Natural killer cell treated with Interleukin-12 subunit alpha and Interleukin-12 subunit beta and Interleukin-15 and Interleukin-18, amount 100 ng/mL, for 72 hours (primary cell): ENCODE measurements at regions not wholly inside any gene's neighbourhood (a gene's known extent, or its start where the extent isn't known, plus 50 kb on each side); places are given as distances from the start of the nearest gene placed in this dataset.
"Not testable (repeated sequence)": the region's sequence is repeated elsewhere in the genome, so short reads cannot be mapped to it uniquely, and the experiment has no call there.

Experiments
- ATAC-seq, 2 donors: fragments of 150-1000 bp; cut with Tn5 transposase in 1 of 2; sonication (Bioruptor Pico), chemical (Tn5 transposase) in 1 of 2; 2 replicates each; pipeline ENCODE4 v1.10.0; 2021
- DNase-seq: peaks from one replicate; pipeline ENCODE4 v3.0.0; 2022; ENCODE audit warnings: low spot score
- H3K27ac Mint-ChIP-seq, 2 donors: 1 replicate in 1 of 2; 2 replicates in 1 of 2; pipeline ENCODE4 v1.8.0; 2022; ENCODE audit warnings: mixed read lengths in 2 of 2, mild to moderate bottlenecking in 1 of 2, moderate library complexity in 1 of 2
- H3K27me3 Mint-ChIP-seq, 2 donors: 1 replicate in 1 of 2; 2 replicates in 1 of 2; pipeline ENCODE4 v1.8.0; 2022; ENCODE audit warnings: mixed read lengths in 2 of 2
- H3K36me3 Mint-ChIP-seq: one replicate; pipeline ENCODE4 v1.8.0; 2022; ENCODE audit warnings: mixed read lengths
- H3K4me1 Mint-ChIP-seq, 2 donors: 1 replicate in 1 of 2; 2 replicates in 1 of 2; pipeline ENCODE4 v1.8.0; 2022; ENCODE audit warnings: low read depth in 2 of 2, mixed read lengths in 2 of 2, mild to moderate bottlenecking in 1 of 2
- H3K4me3 Mint-ChIP-seq: one replicate; pipeline ENCODE4 v1.8.0; 2022; ENCODE audit warnings: mixed read lengths
- H3K9me3 Mint-ChIP-seq: 2 replicates; pipeline ENCODE4 v1.8.0; 2022; ENCODE audit warnings: mixed read lengths

- no peaks in the 10 kb centered on the region for H3K9me3 Mint-ChIP-seq
- H3K27ac Mint-ChIP-seq: no peak overlapping the region
- no peaks in the 10 kb centered on the region for H3K36me3 Mint-ChIP-seq
- DNase-seq (no peak), ATAC-seq (no peak)
- H3K4me1 Mint-ChIP-seq: no peaks in the 10 kb centered on the region
- peaks cover 0 to 8% of the 10 kb centered on the region in 2 donors for H3K27me3 Mint-ChIP-seq
- no peak overlapping the region for H3K4me3 Mint-ChIP-seq
Observed at GRCh38 chr6:11961923-11962322, 50.2 kb upstream of the HIVEP1 start.

DNA sequence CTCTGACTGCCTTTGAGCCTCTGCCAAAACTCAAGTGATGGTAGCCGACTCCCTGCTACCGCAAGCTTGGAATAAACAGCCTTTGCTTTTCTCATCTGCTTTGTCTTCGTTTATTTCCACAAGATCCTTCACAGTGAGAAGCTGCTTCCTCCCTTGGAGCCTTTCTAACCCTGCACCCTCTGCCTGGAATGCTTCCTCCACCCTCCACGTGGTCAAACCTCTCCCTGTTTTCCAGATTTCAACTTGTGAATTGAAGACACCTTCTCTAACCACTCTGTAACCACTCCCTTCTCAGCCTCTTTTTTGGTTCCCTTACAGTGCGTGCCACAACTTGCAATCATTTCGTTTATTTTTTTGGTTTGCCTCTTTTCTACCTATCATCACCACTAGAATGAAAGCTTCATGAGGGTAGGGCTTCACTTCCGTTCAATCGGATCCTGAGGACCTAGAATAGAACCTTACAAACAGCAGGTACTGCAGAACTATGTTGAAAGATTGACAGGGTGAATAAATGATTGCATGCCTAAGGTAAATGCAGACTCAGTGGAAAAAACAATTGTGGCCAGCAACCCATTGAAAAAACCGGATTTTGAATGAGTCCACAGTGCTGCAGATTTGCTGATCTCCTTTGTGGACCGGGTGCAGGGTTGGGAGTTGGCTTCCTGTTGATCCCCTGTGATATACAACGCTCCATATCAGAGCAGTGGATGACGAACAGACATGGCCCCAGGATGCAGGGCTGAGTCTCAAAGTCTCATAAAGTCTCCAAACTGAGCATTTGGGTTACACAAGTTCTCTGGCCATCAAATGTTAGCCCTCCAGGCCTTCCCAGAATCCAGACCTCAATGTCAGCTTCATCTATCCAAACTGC lies 51.0 kb upstream of the HIVEP1 start:
- Mint-ChIP-seq H3K27me3 (peaks cover 0 to 8% of the 10 kb centered on the region in 2 donors), H3K4me3 (no peak overlapping the region), H3K27ac (no peak overlapping the region), H3K9me3 (no peaks in the 10 kb centered on the region), H3K36me3 (no peaks in the 10 kb centered on the region), H3K4me1 (no peaks in the 10 kb centered on the region)
- ATAC-seq (no peak), DNase-seq (no peak)

DNA sequence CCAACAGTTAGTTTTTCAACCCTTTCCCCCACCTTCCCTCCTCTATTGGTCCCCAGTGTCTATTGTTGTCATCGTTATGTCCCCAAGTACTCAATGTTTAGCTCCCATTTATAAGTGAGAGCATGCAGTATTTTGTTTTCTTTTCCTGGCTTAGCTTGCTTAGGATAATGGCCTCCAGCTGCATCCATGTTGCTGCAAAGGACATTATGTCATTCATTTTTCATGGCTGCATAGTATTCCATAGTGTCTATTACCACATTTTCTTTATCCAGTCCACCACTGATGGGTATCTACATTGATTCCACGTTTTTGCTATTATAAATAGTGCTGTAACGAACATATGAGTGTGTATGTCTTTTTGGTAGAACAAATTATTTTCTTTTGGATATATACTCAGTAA lies 55.3 kb upstream of the HIVEP1 start:
- Mint-ChIP-seq H3K9me3 (no peaks in the 10 kb centered on the region), H3K27ac (no peak overlapping the region), H3K36me3 (no peaks in the 10 kb centered on the region), H3K4me1 (no peaks in the 10 kb centered on the region), H3K4me3 (no peak overlapping the region), H3K27me3 (peaks cover 0 to 10% of the 10 kb centered on the region in 2 donors)
- ATAC-seq (no peak), DNase-seq (no peak)

DNA sequence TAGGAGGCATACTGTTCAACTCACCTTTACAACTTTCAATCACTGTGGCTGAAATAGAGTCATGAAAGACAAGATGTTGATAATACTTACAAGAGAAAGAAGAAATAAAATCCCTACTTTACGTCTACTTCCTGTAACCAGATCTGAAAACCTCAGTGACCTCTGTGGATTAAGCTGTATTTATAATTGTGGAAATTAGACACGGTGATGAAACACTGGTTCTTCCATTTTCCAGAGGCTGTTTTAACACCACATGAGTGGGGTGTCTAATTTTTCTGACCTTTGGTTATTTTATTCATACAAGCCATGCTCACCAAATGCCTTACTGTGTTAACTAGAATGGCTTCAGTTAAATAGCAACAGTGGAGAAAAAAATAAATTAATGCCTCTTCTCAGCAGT lies 58.5 kb upstream of the HIVEP1 start:
- H3K9me3 Mint-ChIP-seq: no peaks in the 10 kb centered on the region
- H3K27ac Mint-ChIP-seq: no peak overlapping the region
- ATAC-seq (no peak), DNase-seq (no peak)
- H3K27me3 Mint-ChIP-seq: peaks cover 0 to 5% of the 10 kb centered on the region in 2 donors
- H3K4me1 Mint-ChIP-seq: no peaks in the 10 kb centered on the region
- no peak overlapping the region for H3K4me3 Mint-ChIP-seq
- no peaks in the 10 kb centered on the region for H3K36me3 Mint-ChIP-seq

- no peak overlapping the region for H3K27ac Mint-ChIP-seq
- ATAC-seq (no peak), DNase-seq (no peak)
- H3K27me3 Mint-ChIP-seq: peaks cover 0 to 2% of the 10 kb centered on the region in 2 donors
- H3K4me1 Mint-ChIP-seq: no peaks in the 10 kb centered on the region
- no peaks in the 10 kb centered on the region for H3K36me3 Mint-ChIP-seq
- H3K9me3 Mint-ChIP-seq: no peaks in the 10 kb centered on the region
- no peak overlapping the region for H3K4me3 Mint-ChIP-seq
Observed at GRCh38 chr6:11952316-11952715, 59.8 kb upstream of the HIVEP1 start.

DNA sequence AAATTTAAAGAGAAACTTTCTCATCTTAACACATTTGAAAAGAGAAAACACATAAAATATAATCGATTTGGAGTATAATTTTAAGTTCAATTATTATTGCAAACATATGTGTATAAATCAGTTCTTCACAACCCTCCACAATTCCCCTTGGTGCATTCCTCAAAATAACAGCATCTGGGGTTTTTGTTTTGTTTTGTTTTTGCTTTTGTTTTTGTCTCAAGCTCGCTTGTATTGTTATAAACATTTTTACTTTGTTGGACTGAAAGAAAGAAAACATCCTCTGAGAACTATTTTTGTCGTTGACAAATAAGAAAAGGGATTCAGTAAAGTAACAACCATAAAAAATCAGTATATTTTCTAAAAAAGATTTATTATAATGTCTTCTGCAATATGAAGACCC lies 60.2 kb upstream of the HIVEP1 start:
- Mint-ChIP-seq H3K27ac (no peak overlapping the region), H3K4me3 (no peak overlapping the region), H3K9me3 (no peaks in the 10 kb centered on the region), H3K27me3 (peaks cover 0 to 2% of the 10 kb centered on the region in 2 donors), H3K36me3 (no peaks in the 10 kb centered on the region), H3K4me1 (no peaks in the 10 kb centered on the region)
- no peak for DNase-seq
- ATAC-seq: no peak

DNA sequence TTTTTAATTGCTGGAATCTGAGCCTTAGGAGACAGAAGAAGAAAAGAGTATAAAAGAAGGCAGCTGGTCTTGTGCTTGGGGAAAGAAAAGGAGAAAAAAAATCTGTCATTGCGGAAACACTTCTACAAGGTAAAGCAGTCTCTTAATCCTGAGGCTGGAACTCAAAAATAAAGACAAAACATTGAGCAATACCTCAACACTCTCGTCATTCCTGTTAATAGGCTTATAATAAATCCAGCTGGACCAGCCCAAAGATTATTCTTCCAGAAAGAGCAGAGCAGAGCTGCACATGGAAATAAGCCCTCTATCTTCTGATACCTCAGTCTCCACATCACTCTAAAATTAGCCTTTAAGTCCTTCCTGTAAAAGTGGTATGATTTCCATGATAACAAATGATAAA lies 62.0 kb upstream of the HIVEP1 start:
- no peak for DNase-seq
- Mint-ChIP-seq H3K9me3 (no peaks in the 10 kb centered on the region), H3K27me3 (no peaks in the 10 kb centered on the region), H3K4me3 (no peak overlapping the region), H3K27ac (no peak overlapping the region), H3K4me1 (no peaks in the 10 kb centered on the region), H3K36me3 (no peaks in the 10 kb centered on the region)
- no peak for ATAC-seq

- ATAC-seq (no peak), DNase-seq (no peak)
- Mint-ChIP-seq H3K4me3 (no peak overlapping the region), H3K9me3 (no peaks in the 10 kb centered on the region), H3K36me3 (no peaks in the 10 kb centered on the region), H3K27me3 (peaks cover 2 to 5% of the 10 kb centered on the region in 2 donors), H3K4me1 (no peaks in the 10 kb centered on the region), H3K27ac (no peak overlapping the region)
Observed at GRCh38 chr6:11947575-11947974, 64.5 kb upstream of the HIVEP1 start.

- peaks cover 7 to 10% of the 10 kb centered on the region in 2 donors for H3K27me3 Mint-ChIP-seq
- no peak overlapping the region for H3K4me3 Mint-ChIP-seq
- H3K9me3 Mint-ChIP-seq: no peaks in the 10 kb centered on the region
- H3K36me3 Mint-ChIP-seq: no peaks in the 10 kb centered on the region
- no peaks in the 10 kb centered on the region for H3K4me1 Mint-ChIP-seq
- H3K27ac Mint-ChIP-seq: no peak overlapping the region
- no peak for DNase-seq
- no peak for ATAC-seq
Observed at GRCh38 chr6:11947063-11947462, 65.0 kb upstream of the HIVEP1 start.

GRCh38 chr6:11944111-11944510 lies 68.0 kb upstream of the HIVEP1 start:
- DNase-seq (no peak), ATAC-seq (no peak)
- H3K4me1 Mint-ChIP-seq: no peaks in the 10 kb centered on the region
- no peak overlapping the region for H3K27ac Mint-ChIP-seq
- no peaks in the 10 kb centered on the region for H3K9me3 Mint-ChIP-seq
- no peak overlapping the region for H3K4me3 Mint-ChIP-seq
- H3K36me3 Mint-ChIP-seq: no peaks in the 10 kb centered on the region
- H3K27me3 Mint-ChIP-seq: peaks cover 7 to 10% of the 10 kb centered on the region in 2 donors

DNA sequence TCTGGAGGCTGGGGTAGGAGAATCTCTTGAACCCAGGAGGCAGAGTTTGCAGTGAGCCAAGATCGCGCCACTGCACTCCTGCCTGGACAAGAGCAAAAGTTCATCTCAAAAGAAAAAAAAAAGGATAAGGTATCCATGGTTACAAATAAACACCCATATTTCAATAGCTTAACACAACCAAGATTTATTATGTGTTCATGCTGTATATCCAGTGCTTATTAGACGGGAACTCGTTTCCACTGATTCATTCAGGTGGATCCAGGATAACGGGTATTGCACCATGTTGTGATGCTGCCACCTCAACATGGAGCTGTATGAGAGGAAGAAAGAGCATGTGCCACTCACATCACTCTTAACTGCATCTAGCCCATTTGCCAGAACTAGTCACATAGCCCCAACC lies 69.1 kb upstream of the HIVEP1 start:
- ATAC-seq: no peak
- peaks cover 7 to 10% of the 10 kb centered on the region in 2 donors for H3K27me3 Mint-ChIP-seq
- no peaks in the 10 kb centered on the region for H3K9me3 Mint-ChIP-seq

DNA sequence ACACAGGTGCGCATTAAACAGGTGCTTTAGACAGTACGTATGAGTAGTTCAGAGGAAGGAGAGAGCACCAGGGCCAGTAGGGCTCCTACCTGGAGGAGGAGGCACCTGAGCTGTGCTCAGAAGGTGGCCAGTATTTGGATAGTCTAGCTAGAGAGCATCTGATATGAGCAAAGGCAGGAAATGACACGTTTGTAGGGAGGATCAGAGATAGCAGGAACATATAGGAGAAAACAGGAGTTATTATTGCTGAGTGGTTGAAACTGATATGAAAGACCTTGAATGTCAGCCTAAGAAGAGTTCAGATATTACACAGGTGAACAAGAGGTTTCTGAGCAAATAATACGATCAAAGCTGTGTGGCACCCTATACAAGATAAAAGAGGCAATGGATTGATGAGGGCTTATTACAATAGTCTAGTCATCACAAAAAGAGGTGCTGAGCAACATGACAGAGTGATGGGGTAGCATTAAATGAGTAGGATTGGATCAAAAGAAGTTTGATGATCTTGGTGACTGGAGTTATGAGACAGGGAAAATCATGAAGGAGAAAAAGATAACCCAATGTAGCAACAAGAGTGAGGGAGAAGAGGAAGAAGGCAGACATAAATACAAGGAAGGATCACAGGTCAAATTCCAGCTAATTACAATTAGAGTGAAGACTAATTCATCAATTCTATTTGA lies 69.8 kb upstream of the HIVEP1 start:
- ATAC-seq (no peak), DNase-seq (no peak)
- H3K27ac Mint-ChIP-seq: no peak overlapping the region
- peaks cover 7 to 10% of the 10 kb centered on the region in 2 donors for H3K27me3 Mint-ChIP-seq
- no peaks in the 10 kb centered on the region for H3K9me3 Mint-ChIP-seq
- H3K36me3 Mint-ChIP-seq: no peaks in the 10 kb centered on the region
- H3K4me3 Mint-ChIP-seq: no peak overlapping the region
- no peaks in the 10 kb centered on the region for H3K4me1 Mint-ChIP-seq

More for the DNA sequence above, 69.1 kb upstream of the HIVEP1 start:
- no peak for DNase-seq
- Mint-ChIP-seq H3K27ac (no peak overlapping the region), H3K4me1 (no peaks in the 10 kb centered on the region), H3K36me3 (no peaks in the 10 kb centered on the region), H3K4me3 (no peak overlapping the region)

GRCh38 chr6:11940532-11941166 lies 71.5 kb upstream of the HIVEP1 start:
- H3K27me3 Mint-ChIP-seq: peaks cover 7 to 10% of the 10 kb centered on the region in 2 donors
- H3K9me3 Mint-ChIP-seq, ATAC-seq, DNase-seq, H3K4me3 Mint-ChIP-seq, H3K36me3 Mint-ChIP-seq, H3K4me1 Mint-ChIP-seq, H3K27ac Mint-ChIP-seq: not testable (repeated sequence)

DNA sequence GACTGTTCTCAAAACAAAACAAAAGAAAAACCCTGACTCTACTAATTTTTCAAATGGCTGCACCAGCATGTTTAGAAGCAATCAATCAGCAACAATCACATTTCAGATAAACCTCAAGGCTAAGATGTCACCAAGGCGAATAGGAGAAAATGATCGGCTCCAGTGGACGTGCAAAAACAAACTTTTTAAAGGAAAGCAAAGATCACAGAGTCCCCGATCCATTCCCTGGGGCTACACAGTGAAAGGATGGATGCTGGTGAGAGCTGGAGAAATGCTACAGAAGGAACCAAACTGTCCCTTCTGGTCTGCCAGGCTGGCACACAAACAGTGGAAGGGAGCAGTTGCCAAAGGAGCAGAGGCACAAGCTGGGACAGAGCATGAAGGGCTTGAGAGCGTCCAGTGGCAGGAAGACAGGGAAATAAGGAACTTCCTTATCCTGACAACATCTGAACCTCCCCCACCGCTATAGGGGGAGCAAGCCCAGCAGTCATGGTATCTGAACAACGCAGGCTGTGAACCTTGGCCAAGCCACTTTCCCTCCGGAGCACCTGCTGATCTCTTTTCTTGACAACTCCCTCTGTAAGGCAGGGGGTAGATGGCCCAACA lies 73.7 kb upstream of the HIVEP1 start:
- ATAC-seq (no peak), DNase-seq (no peak)
- Mint-ChIP-seq H3K4me3 (no peak overlapping the region), H3K4me1 (no peaks in the 10 kb centered on the region), H3K27ac (no peak overlapping the region), H3K27me3 (peaks cover 7 to 9% of the 10 kb centered on the region in 2 donors), H3K36me3 (no peaks in the 10 kb centered on the region), H3K9me3 (no peaks in the 10 kb centered on the region)
